Choroid plexus epithelial cell (primary cell): ENCODE measurements at regions not wholly inside any gene's neighbourhood (a gene's known extent, or its start where the extent isn't known, plus 50 kb on each side); places are given as distances from the start of the nearest gene placed in this dataset.
"Not testable (repeated sequence)": the region's sequence is repeated elsewhere in the genome, so short reads cannot be mapped to it uniquely, and the experiment has no call there.

ENCODE experiments used
- DNase-seq: peaks from one replicate; pipeline ENCODE4 v3.0.0-alpha.2; 2010; ENCODE audit warnings: low read depth
- H3K4me3 ChIP-seq: 2 replicates; pipeline ENCODE4 v1.5.1; 2011; ENCODE audit warnings: low read depth, mild to moderate bottlenecking, control low read depth, low read length, moderate library complexity
- CTCF ChIP-seq: conservative IDR thresholded peaks from 2 replicates; pipeline ENCODE4 v1.5.1; 2011; ENCODE audit warnings: low read depth, mild to moderate bottlenecking, control low read depth, inconsistent platforms, low read length, moderate library complexity

GRCh38 chr5:100682625-100683024 lies 147.5 kb downstream of the FAM174A start:
- H3K4me3 ChIP-seq = no peak overlapping the region
- no peak for DNase-seq
- no peak for TF ChIP-seq CTCF

GRCh38 chr5:100683881-100684280 lies 148.7 kb downstream of the FAM174A start:
- no peak for TF ChIP-seq CTCF
- no peak for DNase-seq
- H3K4me3 ChIP-seq = no peak overlapping the region

DNA sequence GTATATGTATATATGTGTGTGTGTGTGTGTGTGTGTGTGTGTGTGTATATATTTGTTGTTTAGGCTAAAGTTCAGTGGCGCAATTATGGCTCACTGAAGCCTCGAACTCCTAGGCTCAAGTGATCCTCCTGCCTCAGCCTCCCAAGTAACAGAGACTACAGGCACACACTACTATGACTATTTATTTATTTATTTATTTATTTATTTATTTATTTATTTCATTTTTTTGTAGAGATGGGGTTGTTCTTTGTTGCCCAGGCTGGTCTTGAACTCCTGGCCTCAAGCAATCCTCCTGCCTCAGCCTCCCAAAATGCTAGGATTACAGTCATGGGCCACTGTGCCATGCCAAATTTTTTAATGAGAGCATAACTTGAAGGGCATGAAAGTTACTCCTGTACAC lies 149.9 kb downstream of the FAM174A start:
- DNase-seq, H3K4me3 ChIP-seq: not testable (repeated sequence)

GRCh38 chr5:100688834-100689233 lies 153.7 kb downstream of the FAM174A start:
- not testable (repeated sequence) for DNase-seq, H3K4me3 ChIP-seq

DNA sequence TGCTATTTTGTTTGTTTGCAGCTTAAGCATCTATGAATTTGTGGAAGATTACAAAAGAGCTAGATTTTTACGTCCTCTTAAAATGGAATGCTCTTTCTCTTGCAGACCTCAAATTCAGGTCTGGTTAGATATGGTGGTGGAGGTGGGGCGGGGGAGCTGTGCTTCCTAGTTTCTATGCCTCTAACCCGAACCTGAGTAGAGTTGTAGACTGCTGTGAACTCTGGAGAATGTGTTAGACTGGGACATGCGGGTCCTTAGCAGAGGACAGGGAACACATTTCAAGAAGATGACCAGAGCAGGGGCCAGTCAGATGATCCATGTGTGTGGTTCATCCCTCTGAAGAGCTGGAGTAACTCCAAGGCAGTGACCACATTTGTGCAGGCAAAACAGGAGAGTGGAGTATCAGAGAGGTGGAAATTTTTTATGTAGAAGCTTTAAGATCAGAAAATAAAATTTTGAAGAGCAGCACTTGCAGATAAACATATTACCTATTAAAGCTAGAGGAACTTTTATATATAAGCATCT lies 154.9 kb downstream of the FAM174A start:
- DNase-seq = peak; percentile 60
- TF ChIP-seq CTCF = no peak

GRCh38 chr5:100691085-100691484 lies 155.9 kb downstream of the FAM174A start:
- no peak for DNase-seq
- TF ChIP-seq CTCF = no peak

More for the DNA sequence above, 154.9 kb downstream of the FAM174A start:
- no peak overlapping the region for H3K4me3 ChIP-seq

DNA sequence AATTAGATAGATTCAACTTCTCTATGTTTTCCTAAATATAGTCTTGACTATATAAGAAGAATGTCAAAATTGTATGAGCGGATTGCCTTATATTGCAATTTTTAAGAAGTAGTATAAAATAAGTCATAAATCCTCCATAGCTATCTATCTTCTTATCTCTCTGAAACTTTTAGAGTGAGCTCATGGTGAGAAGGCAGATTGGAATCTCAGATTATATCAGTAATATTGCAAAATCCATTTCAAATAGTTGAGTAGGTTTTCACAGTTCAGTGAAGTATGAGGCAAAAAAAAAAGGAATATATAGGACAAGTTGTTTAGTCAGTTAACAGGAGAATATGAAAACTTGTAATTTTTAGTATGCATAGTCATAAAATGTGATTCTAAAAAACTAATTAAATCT lies 156.4 kb downstream of the FAM174A start:
- peak; percentile 79 for DNase-seq
- H3K4me3 ChIP-seq = no peak overlapping the region
- TF ChIP-seq CTCF = no peak

More at GRCh38 chr5:100691085-100691484, 155.9 kb downstream of the FAM174A start:
- no peak overlapping the region for H3K4me3 ChIP-seq

DNA sequence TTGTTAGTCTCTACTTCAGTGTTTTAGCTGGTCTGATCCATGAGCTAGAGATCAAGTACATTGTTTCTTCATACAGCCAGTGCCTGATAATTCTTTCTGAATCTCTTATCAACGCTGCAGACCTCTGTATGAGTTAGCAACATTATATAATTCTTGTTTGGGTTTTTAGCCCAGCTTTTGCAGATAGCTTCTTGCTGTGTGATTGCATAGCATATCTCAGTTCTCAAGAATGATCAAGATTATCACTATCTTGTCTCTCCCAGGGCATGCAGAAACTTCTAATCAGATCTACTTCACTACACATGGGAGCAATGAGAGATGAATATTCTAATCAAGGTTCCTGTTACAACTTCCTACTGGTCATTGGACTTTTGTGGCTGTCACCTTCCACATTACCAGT lies 158.3 kb downstream of the FAM174A start:
- H3K4me3 ChIP-seq = no peak overlapping the region
- DNase-seq = no peak
- TF ChIP-seq CTCF = no peak
